ENCODE measurements at regions not wholly inside any gene's neighbourhood (a gene's known extent, or its start where the extent isn't known, plus 50 kb on each side); places are given as distances from the start of the nearest gene placed in this dataset.

GRCh38 chr4:71232846-71233245 lies 106.0 kb upstream of the SLC4A4 start (continued):
- TF ChIP-seq ZNF532 (CRISPR knock-in tag; IDR thresholded peaks at IDR 0.05; ENCODE audit: borderline replicate concordance) (no peak), GTF2I (CRISPR knock-in tag; conservative IDR thresholded peaks at IDR 0.05) (no peak)

- DNase-seq (ENCODE audit: low spot score) (no peak), ATAC-seq (no peak)
- Mint-ChIP-seq H3K4me3 (no peak overlapping the region), H3K27ac (no peak overlapping the region), H3K36me3 (no peaks in the 10 kb centered on the region), H3K9me3 (no peaks in the 10 kb centered on the region), H3K4me1 (peaks cover 30% of the 10 kb centered on the region), H3K27me3 (ENCODE audit: low read depth) (no peaks in the 10 kb centered on the region)
- ChIA-PET POLR2A (no interaction called here), CTCF (interaction anchor here (0.5 kb wide), 1 partner anchor 40 kb away, joined by 3 read pairs; no protein-coding TSS in a partner anchor)
- TF ChIP-seq HMGXB4 (CRISPR knock-in tag; IDR thresholded peaks at IDR 0.05) (no peak), ZNF671 (CRISPR knock-in tag; IDR thresholded peaks at IDR 0.05) (no peak), GABPB1 (CRISPR knock-in tag; IDR thresholded peaks at IDR 0.05) (no peak), SOX15 (CRISPR knock-in tag; IDR thresholded peaks at IDR 0.05) (no peak), SMAD3 (CRISPR knock-in tag; IDR thresholded peaks at IDR 0.05; ENCODE audit: borderline replicate concordance) (no peak), JAZF1 (CRISPR knock-in tag; IDR thresholded peaks at IDR 0.05) (no peak), ZNF138 (CRISPR knock-in tag; conservative IDR thresholded peaks at IDR 0.05) (no peak), JUN (CRISPR knock-in tag; IDR thresholded peaks at IDR 0.05) (no peak), E2F1 (CRISPR knock-in tag; IDR thresholded peaks at IDR 0.05) (no peak), E2F5 (CRISPR knock-in tag; IDR thresholded peaks at IDR 0.05) (no peak), AR (CRISPR knock-in tag; IDR thresholded peaks at IDR 0.05) (no peak), IRF2 (CRISPR knock-in tag; IDR thresholded peaks at IDR 0.05; ENCODE audit: borderline replicate concordance, low read depth) (no peak), ZNF232 (CRISPR knock-in tag; IDR thresholded peaks at IDR 0.05) (no peak), ELF4 (CRISPR knock-in tag; IDR thresholded peaks at IDR 0.05; ENCODE audit: low read depth) (no peak), CTCF (IDR thresholded peaks at IDR 0.05) (no peak), PREB (CRISPR knock-in tag; IDR thresholded peaks at IDR 0.05; ENCODE audit: borderline replicate concordance) (no peak)
Observed at GRCh38 chr4:71235311-71236201, 103.3 kb upstream of the SLC4A4 start.
